Neural cell (in vitro differentiated cells): ENCODE measurements at regions not wholly inside any gene's neighbourhood (a gene's known extent, or its start where the extent isn't known, plus 50 kb on each side); places are given as distances from the start of the nearest gene placed in this dataset.

Source experiments
- H2AFZ ChIP-seq: fragments of 200-600, 300-800 bp; sonication (generic), shearing (Covaris generic); 2 replicates; pipeline ENCODE4 v1.6.0; 2014; ENCODE audit warnings: low read depth, mild to moderate bottlenecking, antibody characterized with exemption, low read length, moderate library complexity
- H3F3A ChIP-seq: fragments of 200-600 bp; shearing (Covaris generic); 2 replicates; pipeline ENCODE4 v1.6.1; 2016; ENCODE audit warnings: mild to moderate bottlenecking, moderate library complexity, mixed read lengths, antibody characterized with exemption, low read length; ENCODE audit not compliant: insufficient read depth, poor library complexity, severe bottlenecking
- H3K27ac ChIP-seq: fragments of 200-600, 300-800 bp; sonication (generic), shearing (Covaris generic); 2 replicates; pipeline ENCODE4 v1.5.1; 2014; ENCODE audit warnings: mild to moderate bottlenecking, low read length, moderate library complexity
- H3K27me3 ChIP-seq: fragments of 300-800, 200-600 bp; sonication (generic), shearing (Covaris generic); 2 replicates; pipeline ENCODE4 v1.6.0; 2014; ENCODE audit warnings: mild to moderate bottlenecking, low read depth, low read length, moderate library complexity; ENCODE audit not compliant: insufficient read depth
- H3K36me3 ChIP-seq: fragments of 300-800, 200-600 bp; sonication (generic), shearing (Covaris generic); 2 replicates; pipeline ENCODE4 v1.5.1; 2014; ENCODE audit warnings: mild to moderate bottlenecking, antibody characterized with exemption, low read length, moderate library complexity; ENCODE audit not compliant: insufficient read depth
- H3K4me2 ChIP-seq: fragments of 300-800, 200-600 bp; sonication (generic), shearing (Covaris generic); 2 replicates; pipeline ENCODE4 v1.6.0; 2014; ENCODE audit warnings: mild to moderate bottlenecking, low read length
- H3K4me3 ChIP-seq: fragments of 300-800, 200-600 bp; sonication (generic), shearing (Covaris generic); 2 replicates; pipeline ENCODE4 v1.5.1; 2014; ENCODE audit warnings: mild to moderate bottlenecking, low read length, moderate library complexity
- H3K79me2 ChIP-seq: fragments of 200-600 bp; shearing (Covaris generic); replicated peaks from 2 replicates; pipeline ENCODE4 v1.6.0; 2014; ENCODE audit warnings: mild to moderate bottlenecking, low read length, moderate library complexity; ENCODE audit not compliant: insufficient read depth
- H3K9ac ChIP-seq: fragments of 300-800, 200-600 bp; sonication (generic), shearing (Covaris generic); 2 replicates; pipeline ENCODE4 v1.6.1; 2016; ENCODE audit warnings: mild to moderate bottlenecking, low read length, mixed read lengths
- H3K9me2 ChIP-seq: fragments of 200-600 bp; shearing (Covaris generic); 2 replicates; pipeline ENCODE4 v1.6.1; 2016; ENCODE audit warnings: mild to moderate bottlenecking, low read length, mixed read lengths; ENCODE audit not compliant: insufficient read depth
- H3K9me3 ChIP-seq: fragments of 200-600, 300-800 bp; sonication (generic), shearing (Covaris generic); 2 replicates; pipeline ENCODE4 v1.6.1; 2016; ENCODE audit warnings: mild to moderate bottlenecking, mixed run types, low read length, moderate library complexity, mixed read lengths
- H4K20me1 ChIP-seq: fragments of 200-600 bp; shearing (Covaris generic); 2 replicates; pipeline ENCODE4 v1.6.1; 2016; ENCODE audit warnings: mild to moderate bottlenecking, mixed run types; ENCODE audit not compliant: insufficient read depth
- CTCF ChIP-seq: fragments of 450-650 bp; IDR thresholded peaks from 2 replicates; pipeline ENCODE4 v1.5.1; 2014; ENCODE audit warnings: antibody characterized with exemption, mild to moderate bottlenecking, moderate library complexity; ENCODE audit not compliant: poor library complexity, severe bottlenecking
- EP300 ChIP-seq: fragments of 450-650 bp; conservative IDR thresholded peaks from 2 replicates; pipeline ENCODE4 v1.6.1; 2014; ENCODE audit warnings: antibody characterized with exemption, mild to moderate bottlenecking, moderate library complexity; ENCODE audit not compliant: poor library complexity, severe bottlenecking
- EZH2 ChIP-seq: fragments of 200-600, 300-800 bp; shearing (Covaris generic), sonication (generic); IDR thresholded peaks from 2 replicates; pipeline ENCODE4 v1.6.1; 2014; ENCODE audit warnings: antibody characterized with exemption, low read length, borderline replicate concordance, mild to moderate bottlenecking; ENCODE audit not compliant: insufficient read depth, poor library complexity, severe bottlenecking
- MXI1 ChIP-seq: fragments of 450-650 bp; conservative IDR thresholded peaks from 2 replicates; pipeline ENCODE4 v1.6.1; 2014; ENCODE audit warnings: antibody characterized with exemption, mild to moderate bottlenecking; ENCODE audit not compliant: poor library complexity, severe bottlenecking
- POLR2AphosphoS5 ChIP-seq: IDR thresholded peaks from 2 replicates; pipeline ENCODE4 v1.6.1; 2012
- RAD21 ChIP-seq: fragments of 450-650 bp; conservative IDR thresholded peaks from 2 replicates; pipeline ENCODE4 v1.6.1; 2014; ENCODE audit warnings: antibody characterized with exemption, mild to moderate bottlenecking, moderate library complexity
- REST ChIP-seq: IDR thresholded peaks from 2 replicates; pipeline ENCODE4 v1.6.1; 2012; ENCODE audit warnings: borderline replicate concordance
- SMC3 ChIP-seq: fragments of 450-650 bp; conservative IDR thresholded peaks from 2 replicates; pipeline ENCODE4 v1.6.1; 2014; ENCODE audit warnings: antibody characterized with exemption, mild to moderate bottlenecking, moderate library complexity; ENCODE audit not compliant: poor library complexity
- TAF1 ChIP-seq: IDR thresholded peaks from 2 replicates; pipeline ENCODE4 v1.6.1; 2012; ENCODE audit warnings: low read depth

GRCh38 chr6:167476844-167477595, 152.1 kb downstream of the TTLL2 start:
- H3K79me2 ChIP-seq = no peaks in the 10 kb centered on the region
- no peaks in the 10 kb centered on the region for H3K9me3 ChIP-seq
- H2AFZ ChIP-seq = no peak overlapping the region
- H3K36me3 ChIP-seq = no peaks in the 10 kb centered on the region
- no peak overlapping the region for H3K27ac ChIP-seq
- H3K9me2 ChIP-seq = no peaks in the 10 kb centered on the region
- TF ChIP-seq REST (no peak), SMC3 (no peak), CTCF (no peak), RAD21 (no peak), POLR2AphosphoS5 (no peak), MXI1 (no peak), TAF1 (no peak), EZH2 (no peak), EP300 (no peak)
- H3K27me3 ChIP-seq = no peaks in the 10 kb centered on the region
- no peak overlapping the region for H3K9ac ChIP-seq
- no peaks in the 10 kb centered on the region for H3F3A ChIP-seq
- H3K4me2 ChIP-seq = no peak overlapping the region
- H4K20me1 ChIP-seq = no peaks in the 10 kb centered on the region
- no peak overlapping the region for H3K4me3 ChIP-seq

- H3K9me2 ChIP-seq = no peaks in the 10 kb centered on the region
- H2AFZ ChIP-seq = no peak overlapping the region
- no peak overlapping the region for H3K4me3 ChIP-seq
- no peaks in the 10 kb centered on the region for H3K36me3 ChIP-seq
- no peaks in the 10 kb centered on the region for H3K9me3 ChIP-seq
- no peaks in the 10 kb centered on the region for H3F3A ChIP-seq
- H4K20me1 ChIP-seq = no peaks in the 10 kb centered on the region
- H3K4me2 ChIP-seq = no peak overlapping the region
- H3K27me3 ChIP-seq = no peaks in the 10 kb centered on the region
- H3K27ac ChIP-seq = no peak overlapping the region
- TF ChIP-seq SMC3 = no peak
- no peak for TF ChIP-seq CTCF
- TF ChIP-seq EP300 = no peak
- no peaks in the 10 kb centered on the region for H3K79me2 ChIP-seq
- no peak overlapping the region for H3K9ac ChIP-seq
Observed at GRCh38 chr6:167477688-167478087, 152.8 kb downstream of the TTLL2 start.
